ENCODE measurements at regions not wholly inside any gene's neighbourhood (a gene's known extent, or its start where the extent isn't known, plus 50 kb on each side); places are given as distances from the start of the nearest gene placed in this dataset.

DNA sequence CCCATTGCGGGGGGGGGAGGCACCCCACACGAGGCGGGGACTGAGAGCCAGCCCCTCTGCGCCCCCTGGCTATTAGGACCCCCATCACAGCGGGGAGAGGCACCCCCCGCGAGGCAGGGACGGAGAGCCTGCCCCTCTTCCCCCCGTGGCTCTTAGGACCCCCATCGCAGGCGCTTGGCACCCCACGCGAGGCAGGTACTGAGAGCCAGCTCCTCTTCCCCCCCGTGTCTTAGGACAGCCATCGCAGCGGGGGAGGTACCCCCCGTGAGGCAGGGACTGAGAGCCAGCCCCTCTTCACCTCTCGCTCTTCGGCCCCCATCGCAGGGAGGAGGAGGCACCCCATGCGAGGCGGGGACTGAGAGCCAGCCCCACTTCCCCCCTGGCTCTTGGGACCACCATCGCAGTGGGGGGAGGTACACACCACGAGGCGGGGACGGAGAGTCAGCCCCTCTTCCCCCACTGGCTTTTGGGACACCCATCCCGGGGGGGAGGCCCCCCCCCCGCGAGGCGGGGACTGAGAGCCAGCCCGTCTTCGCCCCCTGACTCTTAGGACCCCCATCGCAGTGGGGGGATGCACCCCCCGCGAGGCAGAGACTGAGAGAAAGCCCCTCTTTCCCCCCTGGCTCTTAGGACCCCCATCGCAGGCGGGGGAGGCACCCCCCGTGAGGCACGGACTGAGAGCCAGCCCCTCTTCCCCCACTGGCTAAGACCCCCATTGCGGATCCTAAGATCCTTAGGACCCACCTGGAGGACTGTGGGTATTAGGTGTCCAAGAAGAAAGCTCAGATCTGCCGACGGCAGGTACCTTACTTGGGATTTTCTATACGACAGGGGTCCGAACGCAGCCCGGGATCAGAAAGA is 198.6 kb upstream of the PZP start:
- H3K27ac ChIP-seq (ENCODE audit: low read depth in 1 of 2, low read length in 2 of 2) = no peak overlapping the region
- no peak overlapping the region for H3K4me3 ChIP-seq (ENCODE audit: low read depth in 1 of 3, low read length in 3 of 3)
- 93% methylated on average over 46 of the region's 46 CpGs for WGBS
- DNase-seq (ENCODE audit: low spot score) = no peak
- no peaks in the 10 kb centered on the region for H3K36me3 ChIP-seq (ENCODE audit: control insufficient read depth in 4 of 4, insufficient read depth in 3 of 4, low read depth in 1 of 4, low read length in 3 of 4)
- no peaks in the 10 kb centered on the region for H3K4me1 ChIP-seq (ENCODE audit: control insufficient read depth in 4 of 4, insufficient read depth in 4 of 4, low read length in 3 of 4)
- TF ChIP-seq RXRA (IDR thresholded peaks at IDR 0.05) (no peak), YY1 (IDR thresholded peaks at IDR 0.05) (no peak), GABPA (IDR thresholded peaks at IDR 0.05 in 1 of 2, conservative IDR thresholded peaks at IDR 0.05 in 1 of 2) (no peak), FOXA2 (IDR thresholded peaks at IDR 0.05) (no peak), NR2F2 (IDR thresholded peaks at IDR 0.05) (no peak), FOXA1 (IDR thresholded peaks at IDR 0.05) (no peak), JUND (IDR thresholded peaks at IDR 0.05) (no peak), TAF1 (conservative IDR thresholded peaks at IDR 0.05) (no peak), SP1 (IDR thresholded peaks at IDR 0.05) (no peak)
- TF ChIP-seq, protein P1, sequence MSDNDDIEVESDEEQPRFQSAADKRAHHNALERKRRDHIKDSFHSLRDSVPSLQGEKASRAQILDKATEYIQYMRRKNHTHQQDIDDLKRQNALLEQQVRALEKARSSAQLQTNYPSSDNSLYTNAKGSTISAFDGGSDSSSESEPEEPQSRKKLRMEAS (IDR thresholded peaks at IDR 0.05) = no peak
- H3K9me3 ChIP-seq (ENCODE audit: control insufficient read depth in 4 of 4, low read length in 3 of 4) = no peaks in the 10 kb centered on the region
- H3K9ac ChIP-seq (ENCODE audit: low read depth in 1 of 2, low read length in 2 of 2) = no peak overlapping the region
- H3K27me3 ChIP-seq (ENCODE audit: control insufficient read depth in 4 of 4, insufficient read depth in 4 of 4, low read length in 3 of 4) = no peaks in the 10 kb centered on the region

DNA sequence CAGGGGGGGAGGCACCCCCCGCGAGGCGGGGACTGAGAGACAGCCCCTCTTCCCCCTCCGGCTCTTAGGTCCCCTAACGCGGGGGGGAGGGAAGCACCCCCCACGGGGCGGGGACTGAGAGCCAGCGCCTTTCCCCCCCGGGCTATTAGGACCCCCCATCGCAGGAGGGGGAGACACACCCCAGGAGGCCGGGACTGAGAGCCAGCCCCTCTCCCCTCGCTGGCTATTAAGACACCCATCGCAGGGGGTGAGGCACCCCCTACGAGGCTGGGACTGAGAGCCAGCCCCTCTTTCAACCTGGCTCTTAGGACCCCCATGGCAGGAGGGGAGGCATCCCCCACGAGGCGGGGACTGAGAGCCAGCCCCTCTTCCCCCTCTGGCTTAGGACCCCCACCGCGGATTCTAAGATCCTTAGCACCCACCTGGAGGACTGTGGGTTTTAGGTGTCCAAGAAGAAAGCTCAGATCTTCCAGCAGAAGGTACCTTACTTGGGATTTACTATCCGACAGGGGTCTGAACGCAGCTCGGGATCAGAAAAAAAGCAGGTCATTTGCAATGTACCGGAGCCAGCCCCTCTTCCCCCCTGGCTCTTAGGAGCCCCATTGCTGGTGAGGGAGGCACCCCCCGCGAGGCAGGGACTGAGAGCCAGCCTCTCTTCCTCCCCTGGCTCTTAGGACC is 197.8 kb upstream of the PZP start:
- no peak for DNase-seq (ENCODE audit: low spot score)
- Histone ChIP-seq H3K9ac (ENCODE audit: low read depth in 1 of 2, low read length in 2 of 2) (no peak overlapping the region), H3K9me3 (ENCODE audit: control insufficient read depth in 4 of 4, low read length in 3 of 4) (no peaks in the 10 kb centered on the region), H3K4me1 (ENCODE audit: control insufficient read depth in 4 of 4, insufficient read depth in 4 of 4, low read length in 3 of 4) (no peaks in the 10 kb centered on the region), H3K27ac (ENCODE audit: low read depth in 1 of 2, low read length in 2 of 2) (no peak overlapping the region), H3K4me3 (ENCODE audit: low read depth in 1 of 3, low read length in 3 of 3) (no peak overlapping the region), H3K27me3 (ENCODE audit: control insufficient read depth in 4 of 4, insufficient read depth in 4 of 4, low read length in 3 of 4) (no peaks in the 10 kb centered on the region), H3K36me3 (ENCODE audit: control insufficient read depth in 4 of 4, insufficient read depth in 3 of 4, low read depth in 1 of 4, low read length in 3 of 4) (no peaks in the 10 kb centered on the region)
- 74% methylated on average over 17 of the region's 25 CpGs for WGBS
- TF ChIP-seq FOXA2 (IDR thresholded peaks at IDR 0.05) (no peak), NR2F2 (IDR thresholded peaks at IDR 0.05) (no peak), TAF1 (conservative IDR thresholded peaks at IDR 0.05) (no peak), YY1 (IDR thresholded peaks at IDR 0.05) (no peak), EGR1 (IDR thresholded peaks at IDR 0.05; ENCODE audit: low read depth in 2 of 2) (no peak), SP1 (IDR thresholded peaks at IDR 0.05) (no peak), JUND (IDR thresholded peaks at IDR 0.05) (no peak), GABPA (IDR thresholded peaks at IDR 0.05 in 1 of 2, conservative IDR thresholded peaks at IDR 0.05 in 1 of 2) (no peak), HNF4A (conservative IDR thresholded peaks at IDR 0.05) (no peak), HNF4G (IDR thresholded peaks at IDR 0.05) (no peak), RAD21 (IDR thresholded peaks at IDR 0.05) (no peak), FOXA1 (IDR thresholded peaks at IDR 0.05) (no peak), RXRA (IDR thresholded peaks at IDR 0.05) (no peak)
- TF ChIP-seq, protein P1 (IDR thresholded peaks at IDR 0.05) = no peak
- TF ChIP-seq, protein P2, sequence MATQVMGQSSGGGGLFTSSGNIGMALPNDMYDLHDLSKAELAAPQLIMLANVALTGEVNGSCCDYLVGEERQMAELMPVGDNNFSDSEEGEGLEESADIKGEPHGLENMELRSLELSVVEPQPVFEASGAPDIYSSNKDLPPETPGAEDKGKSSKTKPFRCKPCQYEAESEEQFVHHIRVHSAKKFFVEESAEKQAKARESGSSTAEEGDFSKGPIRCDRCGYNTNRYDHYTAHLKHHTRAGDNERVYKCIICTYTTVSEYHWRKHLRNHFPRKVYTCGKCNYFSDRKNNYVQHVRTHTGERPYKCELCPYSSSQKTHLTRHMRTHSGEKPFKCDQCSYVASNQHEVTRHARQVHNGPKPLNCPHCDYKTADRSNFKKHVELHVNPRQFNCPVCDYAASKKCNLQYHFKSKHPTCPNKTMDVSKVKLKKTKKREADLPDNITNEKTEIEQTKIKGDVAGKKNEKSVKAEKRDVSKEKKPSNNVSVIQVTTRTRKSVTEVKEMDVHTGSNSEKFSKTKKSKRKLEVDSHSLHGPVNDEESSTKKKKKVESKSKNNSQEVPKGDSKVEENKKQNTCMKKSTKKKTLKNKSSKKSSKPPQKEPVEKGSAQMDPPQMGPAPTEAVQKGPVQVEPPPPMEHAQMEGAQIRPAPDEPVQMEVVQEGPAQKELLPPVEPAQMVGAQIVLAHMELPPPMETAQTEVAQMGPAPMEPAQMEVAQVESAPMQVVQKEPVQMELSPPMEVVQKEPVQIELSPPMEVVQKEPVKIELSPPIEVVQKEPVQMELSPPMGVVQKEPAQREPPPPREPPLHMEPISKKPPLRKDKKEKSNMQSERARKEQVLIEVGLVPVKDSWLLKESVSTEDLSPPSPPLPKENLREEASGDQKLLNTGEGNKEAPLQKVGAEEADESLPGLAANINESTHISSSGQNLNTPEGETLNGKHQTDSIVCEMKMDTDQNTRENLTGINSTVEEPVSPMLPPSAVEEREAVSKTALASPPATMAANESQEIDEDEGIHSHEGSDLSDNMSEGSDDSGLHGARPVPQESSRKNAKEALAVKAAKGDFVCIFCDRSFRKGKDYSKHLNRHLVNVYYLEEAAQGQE (IDR thresholded peaks at IDR 0.05) = no peak
- TF ChIP-seq, protein P3, sequence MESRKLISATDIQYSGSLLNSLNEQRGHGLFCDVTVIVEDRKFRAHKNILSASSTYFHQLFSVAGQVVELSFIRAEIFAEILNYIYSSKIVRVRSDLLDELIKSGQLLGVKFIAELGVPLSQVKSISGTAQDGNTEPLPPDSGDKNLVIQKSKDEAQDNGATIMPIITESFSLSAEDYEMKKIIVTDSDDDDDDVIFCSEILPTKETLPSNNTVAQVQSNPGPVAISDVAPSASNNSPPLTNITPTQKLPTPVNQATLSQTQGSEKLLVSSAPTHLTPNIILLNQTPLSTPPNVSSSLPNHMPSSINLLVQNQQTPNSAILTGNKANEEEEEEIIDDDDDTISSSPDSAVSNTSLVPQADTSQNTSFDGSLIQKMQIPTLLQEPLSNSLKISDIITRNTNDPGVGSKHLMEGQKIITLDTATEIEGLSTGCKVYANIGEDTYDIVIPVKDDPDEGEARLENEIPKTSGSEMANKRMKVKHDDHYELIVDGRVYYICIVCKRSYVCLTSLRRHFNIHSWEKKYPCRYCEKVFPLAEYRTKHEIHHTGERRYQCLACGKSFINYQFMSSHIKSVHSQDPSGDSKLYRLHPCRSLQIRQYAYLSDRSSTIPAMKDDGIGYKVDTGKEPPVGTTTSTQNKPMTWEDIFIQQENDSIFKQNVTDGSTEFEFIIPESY (IDR thresholded peaks at IDR 0.05) = no peak
- TF ChIP-seq, protein P4, sequence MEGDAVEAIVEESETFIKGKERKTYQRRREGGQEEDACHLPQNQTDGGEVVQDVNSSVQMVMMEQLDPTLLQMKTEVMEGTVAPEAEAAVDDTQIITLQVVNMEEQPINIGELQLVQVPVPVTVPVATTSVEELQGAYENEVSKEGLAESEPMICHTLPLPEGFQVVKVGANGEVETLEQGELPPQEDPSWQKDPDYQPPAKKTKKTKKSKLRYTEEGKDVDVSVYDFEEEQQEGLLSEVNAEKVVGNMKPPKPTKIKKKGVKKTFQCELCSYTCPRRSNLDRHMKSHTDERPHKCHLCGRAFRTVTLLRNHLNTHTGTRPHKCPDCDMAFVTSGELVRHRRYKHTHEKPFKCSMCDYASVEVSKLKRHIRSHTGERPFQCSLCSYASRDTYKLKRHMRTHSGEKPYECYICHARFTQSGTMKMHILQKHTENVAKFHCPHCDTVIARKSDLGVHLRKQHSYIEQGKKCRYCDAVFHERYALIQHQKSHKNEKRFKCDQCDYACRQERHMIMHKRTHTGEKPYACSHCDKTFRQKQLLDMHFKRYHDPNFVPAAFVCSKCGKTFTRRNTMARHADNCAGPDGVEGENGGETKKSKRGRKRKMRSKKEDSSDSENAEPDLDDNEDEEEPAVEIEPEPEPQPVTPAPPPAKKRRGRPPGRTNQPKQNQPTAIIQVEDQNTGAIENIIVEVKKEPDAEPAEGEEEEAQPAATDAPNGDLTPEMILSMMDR (IDR thresholded peaks at IDR 0.05; ENCODE audit: low read depth, low read length, missing input control) = no peak
- TF ChIP-seq, protein P5, sequence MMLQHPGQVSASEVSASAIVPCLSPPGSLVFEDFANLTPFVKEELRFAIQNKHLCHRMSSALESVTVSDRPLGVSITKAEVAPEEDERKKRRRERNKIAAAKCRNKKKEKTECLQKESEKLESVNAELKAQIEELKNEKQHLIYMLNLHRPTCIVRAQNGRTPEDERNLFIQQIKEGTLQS (IDR thresholded peaks at IDR 0.05) = no peak
